Liver (tissue), 3 donors: ENCODE measurements at regions not wholly inside any gene's neighbourhood (a gene's known extent, or its start where the extent isn't known, plus 50 kb on each side); places are given as distances from the start of the nearest gene placed in this dataset.

Experiments used
- EGR1 ChIP-seq, 2 donors: IDR thresholded peaks; 2 replicates each; pipeline ENCODE4 v1.6.1; 2016 to 2018; ENCODE audit warnings: antibody characterized with exemption in 2 of 2, low read depth in 2 of 2
- HNF4A ChIP-seq, 2 donors: conservative IDR thresholded peaks; 2 replicates each; pipeline ENCODE4 v1.6.1; 2016; ENCODE audit warnings: antibody characterized with exemption in 2 of 2, mild to moderate bottlenecking in 2 of 2
- NR2F2 ChIP-seq: IDR thresholded peaks from 2 replicates; pipeline ENCODE4 v1.6.1; 2016; ENCODE audit warnings: antibody characterized with exemption
- SP1 ChIP-seq: IDR thresholded peaks from 2 replicates; pipeline ENCODE4 v1.6.1; 2018; ENCODE audit warnings: antibody characterized with exemption, mild to moderate bottlenecking
- TAF1 ChIP-seq: conservative IDR thresholded peaks from 2 replicates; pipeline ENCODE4 v1.6.1; 2016; ENCODE audit warnings: antibody characterized with exemption, mild to moderate bottlenecking
- TF ChIP-seq, protein P1 (sequence below): fragments of 150-350 bp; IDR thresholded peaks from 2 replicates; pipeline ENCODE4 v1.5.1; 2017; ENCODE audit warnings: improper control_type of control experiment, low read depth, low read length; ENCODE audit not compliant: missing input control
- TF ChIP-seq, protein P2 (sequence below): IDR thresholded peaks from 2 replicates; pipeline ENCODE4 v1.6.1; 2016; ENCODE audit warnings: antibody characterized with exemption
- donor health status: healthy.
- donor health status: healthy.

DNA sequence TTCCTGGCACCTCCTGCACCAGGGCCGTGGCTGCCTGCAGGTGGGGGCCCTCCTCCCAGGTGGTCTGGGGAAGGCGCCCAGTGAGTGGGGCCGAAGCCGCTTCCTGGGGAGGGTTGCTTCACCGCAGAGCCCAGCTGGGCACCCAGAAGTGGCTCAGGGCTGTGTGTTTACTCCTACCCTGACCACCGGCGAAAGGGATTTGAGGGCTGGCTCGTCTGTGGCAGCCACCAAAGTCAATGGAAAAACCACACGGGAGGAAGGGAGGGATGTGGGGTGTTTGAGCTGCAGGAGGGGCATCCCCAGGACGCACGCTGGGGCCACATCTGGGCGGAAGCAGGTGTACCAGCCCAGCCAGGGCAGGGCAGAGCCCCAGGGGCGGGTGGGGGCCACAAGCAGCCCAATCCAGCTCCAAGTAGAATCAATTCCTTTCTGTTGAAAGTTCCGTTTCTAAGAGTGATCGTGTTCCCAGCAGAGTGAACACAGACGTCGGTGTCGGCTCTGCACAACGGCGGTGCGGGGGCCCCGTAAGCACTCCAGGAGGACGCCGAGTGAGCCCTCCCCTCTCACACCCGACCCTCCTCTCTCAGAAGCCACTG, 69.9 kb downstream of the FOXL3 start:
- no peak for TF ChIP-seq TAF1
- TF ChIP-seq, protein P1, sequence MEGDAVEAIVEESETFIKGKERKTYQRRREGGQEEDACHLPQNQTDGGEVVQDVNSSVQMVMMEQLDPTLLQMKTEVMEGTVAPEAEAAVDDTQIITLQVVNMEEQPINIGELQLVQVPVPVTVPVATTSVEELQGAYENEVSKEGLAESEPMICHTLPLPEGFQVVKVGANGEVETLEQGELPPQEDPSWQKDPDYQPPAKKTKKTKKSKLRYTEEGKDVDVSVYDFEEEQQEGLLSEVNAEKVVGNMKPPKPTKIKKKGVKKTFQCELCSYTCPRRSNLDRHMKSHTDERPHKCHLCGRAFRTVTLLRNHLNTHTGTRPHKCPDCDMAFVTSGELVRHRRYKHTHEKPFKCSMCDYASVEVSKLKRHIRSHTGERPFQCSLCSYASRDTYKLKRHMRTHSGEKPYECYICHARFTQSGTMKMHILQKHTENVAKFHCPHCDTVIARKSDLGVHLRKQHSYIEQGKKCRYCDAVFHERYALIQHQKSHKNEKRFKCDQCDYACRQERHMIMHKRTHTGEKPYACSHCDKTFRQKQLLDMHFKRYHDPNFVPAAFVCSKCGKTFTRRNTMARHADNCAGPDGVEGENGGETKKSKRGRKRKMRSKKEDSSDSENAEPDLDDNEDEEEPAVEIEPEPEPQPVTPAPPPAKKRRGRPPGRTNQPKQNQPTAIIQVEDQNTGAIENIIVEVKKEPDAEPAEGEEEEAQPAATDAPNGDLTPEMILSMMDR, result no peak
- no peak for TF ChIP-seq EGR1 (IDR thresholded peaks at IDR 0.05; ENCODE audit: low read depth in 2 of 2)
- TF ChIP-seq HNF4A (conservative IDR thresholded peaks at IDR 0.05), result no peak
- TF ChIP-seq, protein P2, sequence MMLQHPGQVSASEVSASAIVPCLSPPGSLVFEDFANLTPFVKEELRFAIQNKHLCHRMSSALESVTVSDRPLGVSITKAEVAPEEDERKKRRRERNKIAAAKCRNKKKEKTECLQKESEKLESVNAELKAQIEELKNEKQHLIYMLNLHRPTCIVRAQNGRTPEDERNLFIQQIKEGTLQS, result no peak
- TF ChIP-seq SP1, result no peak
- TF ChIP-seq NR2F2, result no peak
